Liver (tissue), 8 donors: ENCODE measurements at regions not wholly inside any gene's neighbourhood (a gene's known extent, or its start where the extent isn't known, plus 50 kb on each side); places are given as distances from the start of the nearest gene placed in this dataset.

ENCODE experiments used
- DNase-seq: peaks from one replicate; pipeline ENCODE4 v3.0.0-alpha.2; 2017; ENCODE audit warnings: low spot score
- H3K27ac ChIP-seq, 2 donors: one replicate each; pipeline ENCODE4 v1.7.0; 2013; ENCODE audit warnings: inconsistent platforms in 2 of 2, low read length in 2 of 2, control low read depth in 1 of 2, low read depth in 1 of 2, mild to moderate bottlenecking in 1 of 2
- H3K27me3 ChIP-seq, 4 donors: one replicate each; pipeline versions ENCODE4 v1.6.1 to v1.7.0; 2013; ENCODE audit warnings: low read length in 3 of 4, inconsistent platforms in 1 of 4, mild to moderate bottlenecking in 1 of 4, moderate library complexity in 1 of 4; ENCODE audit not compliant: control insufficient read depth in 4 of 4, insufficient read depth in 4 of 4
- H3K36me3 ChIP-seq, 4 donors: one replicate each; pipeline versions ENCODE4 v1.6.1 to v1.7.0; 2013; ENCODE audit warnings: low read length in 3 of 4, mild to moderate bottlenecking in 3 of 4, low read depth in 1 of 4, moderate library complexity in 1 of 4; ENCODE audit not compliant: control insufficient read depth in 4 of 4, insufficient read depth in 3 of 4
- H3K4me1 ChIP-seq, 4 donors: one replicate each; pipeline versions ENCODE4 v1.6.1 to v1.7.0; 2013; ENCODE audit warnings: low read length in 3 of 4, mild to moderate bottlenecking in 3 of 4, moderate library complexity in 1 of 4; ENCODE audit not compliant: control insufficient read depth in 4 of 4, insufficient read depth in 4 of 4
- H3K4me3 ChIP-seq, 3 donors: one replicate each; pipeline versions ENCODE4 v1.6.1 to v1.7.0; 2013; ENCODE audit warnings: low read length in 3 of 3, control low read depth in 1 of 3, low read depth in 1 of 3, mild to moderate bottlenecking in 1 of 3
- H3K9ac ChIP-seq, 2 donors: one replicate each; pipeline ENCODE4 v1.7.0; 2013; ENCODE audit warnings: low read length in 2 of 2, mild to moderate bottlenecking in 2 of 2, moderate library complexity in 2 of 2, control low read depth in 1 of 2, low read depth in 1 of 2
- H3K9me3 ChIP-seq, 4 donors: one replicate each; pipeline versions ENCODE4 v1.6.1 to v1.7.0; 2013; ENCODE audit warnings: low read length in 3 of 4; ENCODE audit not compliant: control insufficient read depth in 4 of 4
- EGR1 ChIP-seq, 2 donors: IDR thresholded peaks; 2 replicates each; pipeline ENCODE4 v1.6.1; 2016 to 2018; ENCODE audit warnings: antibody characterized with exemption in 2 of 2, low read depth in 2 of 2
- FOXA2 ChIP-seq: IDR thresholded peaks from 2 replicates; pipeline ENCODE4 v1.6.1; 2016; ENCODE audit warnings: antibody characterized with exemption
- GABPA ChIP-seq, 2 donors: IDR thresholded peaks in 1 of 2; conservative IDR thresholded peaks in 1 of 2; 2 replicates each; pipeline ENCODE4 v1.6.1; 2016; ENCODE audit warnings: antibody characterized with exemption in 2 of 2, mild to moderate bottlenecking in 1 of 2, moderate library complexity in 1 of 2
- HNF4A ChIP-seq, 2 donors: conservative IDR thresholded peaks; 2 replicates each; pipeline ENCODE4 v1.6.1; 2016; ENCODE audit warnings: antibody characterized with exemption in 2 of 2, mild to moderate bottlenecking in 2 of 2
- HNF4G ChIP-seq: IDR thresholded peaks from 2 replicates; pipeline ENCODE4 v1.6.1; 2016; ENCODE audit warnings: antibody characterized with exemption
- JUND ChIP-seq, 2 donors: IDR thresholded peaks; 2 replicates each; pipeline ENCODE4 v1.6.1; 2016; ENCODE audit warnings: antibody characterized with exemption in 2 of 2
- NR2F2 ChIP-seq: IDR thresholded peaks from 2 replicates; pipeline ENCODE4 v1.6.1; 2016; ENCODE audit warnings: antibody characterized with exemption
- RAD21 ChIP-seq, 2 donors: IDR thresholded peaks; 2 replicates each; pipeline ENCODE4 v1.6.1; 2016; ENCODE audit warnings: antibody characterized with exemption in 2 of 2, mild to moderate bottlenecking in 2 of 2
- REST ChIP-seq: IDR thresholded peaks from 2 replicates; pipeline ENCODE4 v1.6.1; 2016; ENCODE audit warnings: antibody characterized with exemption, mild to moderate bottlenecking
- RXRA ChIP-seq, 2 donors: IDR thresholded peaks; 2 replicates each; pipeline ENCODE4 v1.6.1; 2017 to 2018; ENCODE audit warnings: antibody characterized with exemption in 2 of 2, mild to moderate bottlenecking in 1 of 2
- SP1 ChIP-seq: IDR thresholded peaks from 2 replicates; pipeline ENCODE4 v1.6.1; 2018; ENCODE audit warnings: antibody characterized with exemption, mild to moderate bottlenecking
- TAF1 ChIP-seq: conservative IDR thresholded peaks from 2 replicates; pipeline ENCODE4 v1.6.1; 2016; ENCODE audit warnings: antibody characterized with exemption, mild to moderate bottlenecking
- YY1 ChIP-seq: IDR thresholded peaks from 2 replicates; pipeline ENCODE4 v1.6.1; 2016; ENCODE audit warnings: antibody characterized with exemption, mild to moderate bottlenecking
- WGBS: extraction: QIAGEN DNeasy Blood & Tissue Kit; methylation state at CpG from one replicate; pipeline ENCODE4 v1.1.7; 2013; 5-methylcytosine and 5-hydroxymethylcytosine counted together
- TF ChIP-seq, protein P1 (sequence below): IDR thresholded peaks from 2 replicates; pipeline ENCODE4 v1.6.1; 2016; ENCODE audit warnings: antibody characterized with exemption
- TF ChIP-seq, protein P2 (sequence below): fragments of 150-350 bp; IDR thresholded peaks from 2 replicates; pipeline ENCODE4 v1.5.1; 2017; ENCODE audit warnings: improper control_type of control experiment, low read depth, low read length; ENCODE audit not compliant: missing input control
- TF ChIP-seq, protein P3 (sequence below): IDR thresholded peaks from 2 replicates; pipeline ENCODE4 v1.6.1; 2016; ENCODE audit warnings: antibody characterized with exemption
- donor health status: healthy.
- donor health status: healthy.
- donor health status: healthy.
- donor health status: healthy.
- donor health status: healthy.

- H3K4me3 ChIP-seq: no peak overlapping the region
- 92% methylated on average over 4 of the region's 4 CpGs for WGBS
- H3K9ac ChIP-seq: no peak overlapping the region
- H3K36me3 ChIP-seq: no peaks in the 10 kb centered on the region
- no peaks in the 10 kb centered on the region for H3K4me1 ChIP-seq
- TF ChIP-seq SP1: no peak
- no peak for TF ChIP-seq REST
- no peak for TF ChIP-seq HNF4A (conservative IDR thresholded peaks at IDR 0.05)
- no peak for TF ChIP-seq RAD21 (IDR thresholded peaks at IDR 0.05)
- no peak for TF ChIP-seq JUND (IDR thresholded peaks at IDR 0.05)
- TF ChIP-seq NR2F2: no peak
- TF ChIP-seq, protein P1, sequence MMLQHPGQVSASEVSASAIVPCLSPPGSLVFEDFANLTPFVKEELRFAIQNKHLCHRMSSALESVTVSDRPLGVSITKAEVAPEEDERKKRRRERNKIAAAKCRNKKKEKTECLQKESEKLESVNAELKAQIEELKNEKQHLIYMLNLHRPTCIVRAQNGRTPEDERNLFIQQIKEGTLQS: no peak
- TF ChIP-seq GABPA (IDR thresholded peaks at IDR 0.05 in 1 of 2, conservative IDR thresholded peaks at IDR 0.05 in 1 of 2): no peak
- no peak for TF ChIP-seq FOXA2
- TF ChIP-seq, protein P2, sequence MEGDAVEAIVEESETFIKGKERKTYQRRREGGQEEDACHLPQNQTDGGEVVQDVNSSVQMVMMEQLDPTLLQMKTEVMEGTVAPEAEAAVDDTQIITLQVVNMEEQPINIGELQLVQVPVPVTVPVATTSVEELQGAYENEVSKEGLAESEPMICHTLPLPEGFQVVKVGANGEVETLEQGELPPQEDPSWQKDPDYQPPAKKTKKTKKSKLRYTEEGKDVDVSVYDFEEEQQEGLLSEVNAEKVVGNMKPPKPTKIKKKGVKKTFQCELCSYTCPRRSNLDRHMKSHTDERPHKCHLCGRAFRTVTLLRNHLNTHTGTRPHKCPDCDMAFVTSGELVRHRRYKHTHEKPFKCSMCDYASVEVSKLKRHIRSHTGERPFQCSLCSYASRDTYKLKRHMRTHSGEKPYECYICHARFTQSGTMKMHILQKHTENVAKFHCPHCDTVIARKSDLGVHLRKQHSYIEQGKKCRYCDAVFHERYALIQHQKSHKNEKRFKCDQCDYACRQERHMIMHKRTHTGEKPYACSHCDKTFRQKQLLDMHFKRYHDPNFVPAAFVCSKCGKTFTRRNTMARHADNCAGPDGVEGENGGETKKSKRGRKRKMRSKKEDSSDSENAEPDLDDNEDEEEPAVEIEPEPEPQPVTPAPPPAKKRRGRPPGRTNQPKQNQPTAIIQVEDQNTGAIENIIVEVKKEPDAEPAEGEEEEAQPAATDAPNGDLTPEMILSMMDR: no peak
- TF ChIP-seq, protein P3, sequence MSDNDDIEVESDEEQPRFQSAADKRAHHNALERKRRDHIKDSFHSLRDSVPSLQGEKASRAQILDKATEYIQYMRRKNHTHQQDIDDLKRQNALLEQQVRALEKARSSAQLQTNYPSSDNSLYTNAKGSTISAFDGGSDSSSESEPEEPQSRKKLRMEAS: no peak
- no peaks in the 10 kb centered on the region for H3K9me3 ChIP-seq
- H3K27me3 ChIP-seq: no peaks in the 10 kb centered on the region
- H3K27ac ChIP-seq: no peak overlapping the region
- DNase-seq: no peak
These were observed 173.2 kb upstream of the ATP1B1 start for GRCh38 chr1:168933141-168933805.

GRCh38 chr1:168939110-168939946, 167.2 kb upstream of the ATP1B1 start:
- Histone ChIP-seq H3K27me3 (no peaks in the 10 kb centered on the region), H3K27ac (no peak overlapping the region), H3K36me3 (no peaks in the 10 kb centered on the region), H3K9ac (no peak overlapping the region), H3K4me1 (no peaks in the 10 kb centered on the region), H3K9me3 (no peaks in the 10 kb centered on the region), H3K4me3 (no peak overlapping the region)
- 68% methylated on average over 3 of the region's 3 CpGs for WGBS
- no peak for TF ChIP-seq GABPA (IDR thresholded peaks at IDR 0.05 in 1 of 2, conservative IDR thresholded peaks at IDR 0.05 in 1 of 2)
- TF ChIP-seq REST: no peak
- TF ChIP-seq, protein P3: no peak
- no peak for TF ChIP-seq HNF4G
- TF ChIP-seq RAD21 (IDR thresholded peaks at IDR 0.05): no peak
- no peak for TF ChIP-seq NR2F2
- TF ChIP-seq RXRA (IDR thresholded peaks at IDR 0.05): no peak
- TF ChIP-seq YY1: no peak
- TF ChIP-seq TAF1: no peak
- TF ChIP-seq EGR1 (IDR thresholded peaks at IDR 0.05; ENCODE audit: low read depth in 2 of 2): no peak
- TF ChIP-seq SP1: no peak
- no peak for TF ChIP-seq HNF4A (conservative IDR thresholded peaks at IDR 0.05)
- TF ChIP-seq, protein P1: no peak
- TF ChIP-seq FOXA2: no peak
- no peak for TF ChIP-seq JUND (IDR thresholded peaks at IDR 0.05)
- DNase-seq: no peak
